WTC11 (cell line): ENCODE measurements at regions not wholly inside any gene's neighbourhood (a gene's known extent, or its start where the extent isn't known, plus 50 kb on each side); places are given as distances from the start of the nearest gene placed in this dataset.

Experiments used
- ATAC-seq: fragments of 200-7000 bp; cut with Tn5 transposase; 2 replicates; pipeline ENCODE4 v1.10.0; 2021; ENCODE audit warnings: mild to moderate bottlenecking, moderate library complexity
- CTCF ChIA-PET: fragments of 300-600 bp; sonication (Branson Sonifier 250); formaldehyde crosslinking; loops from one replicate; lab custom pipeline; 2021; ENCODE audit warnings: antibody characterized with exemption; lab: Charles Lee
- POLR2A ChIA-PET: fragments of 350-600 bp; sonication (Branson Sonifier 250); formaldehyde crosslinking; loops from one replicate; lab custom pipeline; 2021; ENCODE audit warnings: antibody characterized with exemption; lab: Charles Lee
- DNase-seq: peaks from one replicate; pipeline ENCODE4 v3.0.0; 2021; ENCODE audit warnings: low spot score
- H3K27ac Mint-ChIP-seq: 2 replicates; pipeline ENCODE4 v1.8.0; 2021; ENCODE audit warnings: mixed read lengths
- H3K27me3 Mint-ChIP-seq: 2 replicates; pipeline ENCODE4 v1.8.0; 2021; ENCODE audit warnings: low read depth, mild to moderate bottlenecking, moderate library complexity, mixed read lengths
- H3K36me3 Mint-ChIP-seq: 2 replicates; pipeline ENCODE4 v1.8.0; 2021; ENCODE audit warnings: mixed read lengths
- H3K4me1 Mint-ChIP-seq: 2 replicates; pipeline ENCODE4 v1.8.0; 2022; ENCODE audit warnings: mixed read lengths
- H3K4me3 Mint-ChIP-seq: 2 replicates; pipeline ENCODE4 v1.8.0; 2021; ENCODE audit warnings: mild to moderate bottlenecking, moderate library complexity, mixed read lengths
- H3K9me3 Mint-ChIP-seq: 2 replicates; pipeline ENCODE4 v1.8.0; 2021; ENCODE audit warnings: mixed read lengths
- ATF1 ChIP-seq: sonication (generic); formaldehyde crosslinking; IDR thresholded peaks from 2 replicates; pipeline ENCODE4 v1.8.1; 2023; ENCODE audit warnings: mild to moderate bottlenecking, moderate library complexity, missing genetic modification reagents
- ATF6 ChIP-seq: sonication (generic); formaldehyde crosslinking; IDR thresholded peaks from 2 replicates; pipeline ENCODE4 v1.8.1; 2023; ENCODE audit warnings: mild to moderate bottlenecking, missing genetic modification reagents
- CREB1 ChIP-seq: sonication (generic); formaldehyde crosslinking; IDR thresholded peaks from 2 replicates; pipeline ENCODE4 v1.8.0; 2023; ENCODE audit warnings: mild to moderate bottlenecking, missing genetic modification reagents
- CREM ChIP-seq: sonication (generic); formaldehyde crosslinking; IDR thresholded peaks from 2 replicates; pipeline ENCODE4 v1.8.1; 2022; ENCODE audit warnings: mild to moderate bottlenecking, missing genetic modification reagents, moderate library complexity
- ESRRA ChIP-seq: sonication (generic); formaldehyde crosslinking; IDR thresholded peaks from 2 replicates; pipeline ENCODE4 v1.8.1; 2022; ENCODE audit warnings: mild to moderate bottlenecking, missing genetic modification reagents, borderline replicate concordance
- GTF2I ChIP-seq: fragments of 250-450 bp; sonication (Bioruptor Pico); conservative IDR thresholded peaks from 2 replicates; pipeline ENCODE4 v1.4.0; 2021; ENCODE audit warnings: mild to moderate bottlenecking
- MXD4 ChIP-seq: fragments of 250-450 bp; sonication (Bioruptor Pico); IDR thresholded peaks from 2 replicates; pipeline ENCODE4 v1.8.0; 2021; ENCODE audit warnings: mild to moderate bottlenecking, moderate library complexity, borderline replicate concordance
- MYBL2 ChIP-seq: sonication (generic); formaldehyde crosslinking; IDR thresholded peaks from 2 replicates; pipeline ENCODE4 v1.8.1; 2023; ENCODE audit warnings: mild to moderate bottlenecking, moderate library complexity, missing genetic modification reagents
- NFE2L1 ChIP-seq: sonication (generic); formaldehyde crosslinking; IDR thresholded peaks from 2 replicates; pipeline ENCODE4 v1.8.1; 2023; ENCODE audit warnings: missing genetic modification reagents
- PRDM15 ChIP-seq: sonication (generic); formaldehyde crosslinking; IDR thresholded peaks from 2 replicates; pipeline ENCODE4 v1.8.0; 2022; ENCODE audit warnings: missing genetic modification reagents
- RORB ChIP-seq: fragments of 250-450 bp; sonication (Bioruptor Pico); IDR thresholded peaks from 2 replicates; pipeline ENCODE4 v1.9.0; 2021; ENCODE audit warnings: mild to moderate bottlenecking
- SMAD4 ChIP-seq: sonication (generic); formaldehyde crosslinking; IDR thresholded peaks from 2 replicates; pipeline ENCODE4 v1.8.0; 2022; ENCODE audit warnings: mild to moderate bottlenecking, missing genetic modification reagents
- TEAD4 ChIP-seq: sonication (generic); formaldehyde crosslinking; IDR thresholded peaks from 2 replicates; pipeline ENCODE4 v1.8.0; 2022; ENCODE audit warnings: mild to moderate bottlenecking, missing genetic modification reagents
- ZNF219 ChIP-seq: sonication (generic); formaldehyde crosslinking; IDR thresholded peaks from 2 replicates; pipeline ENCODE4 v1.8.0; 2023; ENCODE audit warnings: missing genetic modification reagents, mild to moderate bottlenecking, borderline replicate concordance
- ZNF396 ChIP-seq: fragments of 250-450 bp; sonication (Bioruptor Pico); IDR thresholded peaks from 2 replicates; pipeline ENCODE4 v1.8.0; 2021; ENCODE audit warnings: mild to moderate bottlenecking, moderate library complexity, borderline replicate concordance
- ZNF671 ChIP-seq: fragments of 250-450 bp; sonication (Bioruptor Pico); IDR thresholded peaks from 2 replicates; pipeline ENCODE4 v1.8.0; 2021; ENCODE audit warnings: mild to moderate bottlenecking
- TF ChIP-seq, protein P1 (sequence below): sonication (generic); formaldehyde crosslinking; IDR thresholded peaks from 2 replicates; pipeline ENCODE4 v1.8.1; 2023; ENCODE audit warnings: mild to moderate bottlenecking, missing genetic modification reagents, moderate library complexity
- TF ChIP-seq, protein P2 (sequence below): sonication (generic); formaldehyde crosslinking; IDR thresholded peaks from 2 replicates; pipeline ENCODE4 v1.8.0; 2022; ENCODE audit warnings: mild to moderate bottlenecking, missing genetic modification reagents
- TF ChIP-seq, protein P3 (sequence below): fragments of 250-450 bp; sonication (Bioruptor Pico); IDR thresholded peaks from 2 replicates; pipeline ENCODE4 v1.9.0; 2021; ENCODE audit warnings: mild to moderate bottlenecking
- TF ChIP-seq, protein P4 (sequence below): sonication (generic); formaldehyde crosslinking; IDR thresholded peaks from 2 replicates; pipeline ENCODE4 v1.8.0; 2022; ENCODE audit warnings: mild to moderate bottlenecking, missing genetic modification reagents
- TF ChIP-seq, protein P5 (sequence below): sonication (generic); formaldehyde crosslinking; IDR thresholded peaks from 2 replicates; pipeline ENCODE4 v1.8.1; 2022; ENCODE audit warnings: mild to moderate bottlenecking, moderate library complexity, missing genetic modification reagents
- TF ChIP-seq, protein P6 (sequence below): sonication (generic); formaldehyde crosslinking; IDR thresholded peaks from 2 replicates; pipeline ENCODE4 v1.8.0; 2023; ENCODE audit warnings: missing genetic modification reagents, mild to moderate bottlenecking, borderline replicate concordance

GRCh38 chr13:32881074-32881776, 135.0 kb upstream of the KL start:
- CTCF ChIA-PET, result no interaction called here
- no peaks in the 10 kb centered on the region; the same call in 1 of the 2 replicates for H3K27me3 Mint-ChIP-seq
- no peak for DNase-seq
- TF ChIP-seq, protein P1, sequence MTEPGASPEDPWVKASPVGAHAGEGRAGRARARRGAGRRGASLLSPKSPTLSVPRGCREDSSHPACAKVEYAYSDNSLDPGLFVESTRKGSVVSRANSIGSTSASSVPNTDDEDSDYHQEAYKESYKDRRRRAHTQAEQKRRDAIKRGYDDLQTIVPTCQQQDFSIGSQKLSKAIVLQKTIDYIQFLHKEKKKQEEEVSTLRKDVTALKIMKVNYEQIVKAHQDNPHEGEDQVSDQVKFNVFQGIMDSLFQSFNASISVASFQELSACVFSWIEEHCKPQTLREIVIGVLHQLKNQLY (CRISPR knock-in tag), result no peak
- TF ChIP-seq ATF1, result no peak
- TF ChIP-seq, protein P2, sequence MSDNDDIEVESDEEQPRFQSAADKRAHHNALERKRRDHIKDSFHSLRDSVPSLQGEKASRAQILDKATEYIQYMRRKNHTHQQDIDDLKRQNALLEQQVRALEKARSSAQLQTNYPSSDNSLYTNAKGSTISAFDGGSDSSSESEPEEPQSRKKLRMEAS (CRISPR knock-in tag), result no peak
- no peak for TF ChIP-seq TEAD4 (CRISPR knock-in tag)
- no peak for TF ChIP-seq SMAD4 (CRISPR knock-in tag)
- no peak for TF ChIP-seq MXD4
- TF ChIP-seq, all 79 proteins: peak for 0
- Mint-ChIP-seq H3K9me3 (no peaks in the 10 kb centered on the region), H3K4me3 (no peak overlapping the region), H3K36me3 (no peaks in the 10 kb centered on the region), H3K4me1 (peaks cover 10% of the 10 kb centered on the region), H3K27ac (no peak overlapping the region)
- ATAC-seq, result no peak
- POLR2A ChIA-PET, result no interaction called here

GRCh38 chr13:32881777-32882145, 134.5 kb upstream of the KL start:
- peaks cover 1% of the 10 kb centered on the region; the same call in 1 of the 2 replicates for H3K9me3 Mint-ChIP-seq
- DNase-seq, result no peak
- H3K4me3 Mint-ChIP-seq, result no peak overlapping the region
- ATAC-seq, result no peak
- H3K27ac Mint-ChIP-seq, result no peak overlapping the region
- H3K27me3 Mint-ChIP-seq, result no peaks in the 10 kb centered on the region; the same call in 1 of the 2 replicates
- CTCF ChIA-PET, result no interaction called here
- peaks cover 10% of the 10 kb centered on the region for H3K4me1 Mint-ChIP-seq
- POLR2A ChIA-PET, result no interaction called here
- no peaks in the 10 kb centered on the region for H3K36me3 Mint-ChIP-seq
- TF ChIP-seq ZNF671 (CRISPR knock-in tag) (no peak), ZNF219 (no peak), MYBL2 (CRISPR knock-in tag) (no peak), NFE2L1 (CRISPR knock-in tag) (no peak), ATF6 (CRISPR knock-in tag) (no peak), ESRRA (CRISPR knock-in tag) (no peak), PRDM15 (CRISPR knock-in tag) (no peak), RORB (CRISPR knock-in tag) (no peak), CREM (CRISPR knock-in tag) (no peak), GTF2I (CRISPR knock-in tag) (no peak), ZNF396 (CRISPR knock-in tag) (no peak), CREB1 (no peak)
- TF ChIP-seq, protein P3, sequence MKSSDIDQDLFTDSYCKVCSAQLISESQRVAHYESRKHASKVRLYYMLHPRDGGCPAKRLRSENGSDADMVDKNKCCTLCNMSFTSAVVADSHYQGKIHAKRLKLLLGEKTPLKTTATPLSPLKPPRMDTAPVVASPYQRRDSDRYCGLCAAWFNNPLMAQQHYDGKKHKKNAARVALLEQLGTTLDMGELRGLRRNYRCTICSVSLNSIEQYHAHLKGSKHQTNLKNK (CRISPR knock-in tag), result no peak
- TF ChIP-seq, protein P4, sequence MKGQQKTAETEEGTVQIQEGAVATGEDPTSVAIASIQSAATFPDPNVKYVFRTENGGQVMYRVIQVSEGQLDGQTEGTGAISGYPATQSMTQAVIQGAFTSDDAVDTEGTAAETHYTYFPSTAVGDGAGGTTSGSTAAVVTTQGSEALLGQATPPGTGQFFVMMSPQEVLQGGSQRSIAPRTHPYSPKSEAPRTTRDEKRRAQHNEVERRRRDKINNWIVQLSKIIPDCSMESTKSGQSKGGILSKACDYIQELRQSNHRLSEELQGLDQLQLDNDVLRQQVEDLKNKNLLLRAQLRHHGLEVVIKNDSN, result no peak
- TF ChIP-seq, protein P5, sequence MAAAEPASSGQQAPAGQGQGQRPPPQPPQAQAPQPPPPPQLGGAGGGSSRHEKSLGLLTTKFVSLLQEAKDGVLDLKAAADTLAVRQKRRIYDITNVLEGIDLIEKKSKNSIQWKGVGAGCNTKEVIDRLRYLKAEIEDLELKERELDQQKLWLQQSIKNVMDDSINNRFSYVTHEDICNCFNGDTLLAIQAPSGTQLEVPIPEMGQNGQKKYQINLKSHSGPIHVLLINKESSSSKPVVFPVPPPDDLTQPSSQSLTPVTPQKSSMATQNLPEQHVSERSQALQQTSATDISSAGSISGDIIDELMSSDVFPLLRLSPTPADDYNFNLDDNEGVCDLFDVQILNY, result no peak
- TF ChIP-seq, protein P6, sequence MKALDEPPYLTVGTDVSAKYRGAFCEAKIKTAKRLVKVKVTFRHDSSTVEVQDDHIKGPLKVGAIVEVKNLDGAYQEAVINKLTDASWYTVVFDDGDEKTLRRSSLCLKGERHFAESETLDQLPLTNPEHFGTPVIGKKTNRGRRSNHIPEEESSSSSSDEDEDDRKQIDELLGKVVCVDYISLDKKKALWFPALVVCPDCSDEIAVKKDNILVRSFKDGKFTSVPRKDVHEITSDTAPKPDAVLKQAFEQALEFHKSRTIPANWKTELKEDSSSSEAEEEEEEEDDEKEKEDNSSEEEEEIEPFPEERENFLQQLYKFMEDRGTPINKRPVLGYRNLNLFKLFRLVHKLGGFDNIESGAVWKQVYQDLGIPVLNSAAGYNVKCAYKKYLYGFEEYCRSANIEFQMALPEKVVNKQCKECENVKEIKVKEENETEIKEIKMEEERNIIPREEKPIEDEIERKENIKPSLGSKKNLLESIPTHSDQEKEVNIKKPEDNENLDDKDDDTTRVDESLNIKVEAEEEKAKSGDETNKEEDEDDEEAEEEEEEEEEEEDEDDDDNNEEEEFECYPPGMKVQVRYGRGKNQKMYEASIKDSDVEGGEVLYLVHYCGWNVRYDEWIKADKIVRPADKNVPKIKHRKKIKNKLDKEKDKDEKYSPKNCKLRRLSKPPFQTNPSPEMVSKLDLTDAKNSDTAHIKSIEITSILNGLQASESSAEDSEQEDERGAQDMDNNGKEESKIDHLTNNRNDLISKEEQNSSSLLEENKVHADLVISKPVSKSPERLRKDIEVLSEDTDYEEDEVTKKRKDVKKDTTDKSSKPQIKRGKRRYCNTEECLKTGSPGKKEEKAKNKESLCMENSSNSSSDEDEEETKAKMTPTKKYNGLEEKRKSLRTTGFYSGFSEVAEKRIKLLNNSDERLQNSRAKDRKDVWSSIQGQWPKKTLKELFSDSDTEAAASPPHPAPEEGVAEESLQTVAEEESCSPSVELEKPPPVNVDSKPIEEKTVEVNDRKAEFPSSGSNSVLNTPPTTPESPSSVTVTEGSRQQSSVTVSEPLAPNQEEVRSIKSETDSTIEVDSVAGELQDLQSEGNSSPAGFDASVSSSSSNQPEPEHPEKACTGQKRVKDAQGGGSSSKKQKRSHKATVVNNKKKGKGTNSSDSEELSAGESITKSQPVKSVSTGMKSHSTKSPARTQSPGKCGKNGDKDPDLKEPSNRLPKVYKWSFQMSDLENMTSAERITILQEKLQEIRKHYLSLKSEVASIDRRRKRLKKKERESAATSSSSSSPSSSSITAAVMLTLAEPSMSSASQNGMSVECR (CRISPR knock-in tag), result no peak
